H4 (cell line): ENCODE measurements at regions not wholly inside any gene's neighbourhood (a gene's known extent, or its start where the extent isn't known, plus 50 kb on each side); places are given as distances from the start of the nearest gene placed in this dataset.
"Not testable (repeated sequence)": the region's sequence is repeated elsewhere in the genome, so short reads cannot be mapped to it uniquely, and the experiment has no call there.

Experiments used
- DNase-seq: peaks from one replicate; pipeline ENCODE4 v3.0.0-alpha.2; 2015; ENCODE audit warnings: low spot score

GRCh38 chr20:20796766-20797440, 84.5 kb upstream of the RALGAPA2 start:
- DNase-seq, result no peak

- DNase-seq, result no peak
These were observed 83.3 kb upstream of the RALGAPA2 start for GRCh38 chr20:20795721-20796120.

DNA sequence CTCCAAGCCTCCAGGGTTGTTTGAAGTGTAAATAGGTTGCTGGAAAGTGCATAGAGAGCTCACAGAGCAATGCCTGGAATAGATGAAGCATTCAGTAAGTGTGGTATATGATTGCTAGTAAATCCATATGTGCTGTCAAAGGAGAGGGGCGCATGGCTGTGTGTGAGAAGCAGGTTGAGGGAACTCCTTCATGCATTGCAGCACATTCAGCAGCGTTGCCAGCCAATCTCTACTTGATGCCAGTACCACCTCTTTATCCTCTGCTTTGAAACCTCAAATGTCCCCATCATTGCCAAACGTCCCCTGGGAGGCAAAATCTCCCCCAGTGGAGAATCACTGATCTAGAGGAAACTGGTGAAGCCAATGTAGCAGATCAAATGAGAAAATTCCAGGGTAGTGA, 82.7 kb upstream of the RALGAPA2 start:
- DNase-seq, result no peak

GRCh38 chr20:20793591-20793990, 81.1 kb upstream of the RALGAPA2 start:
- DNase-seq, result no peak

- DNase-seq, result no peak
These were observed 79.5 kb upstream of the RALGAPA2 start for GRCh38 chr20:20791664-20792568.

DNA sequence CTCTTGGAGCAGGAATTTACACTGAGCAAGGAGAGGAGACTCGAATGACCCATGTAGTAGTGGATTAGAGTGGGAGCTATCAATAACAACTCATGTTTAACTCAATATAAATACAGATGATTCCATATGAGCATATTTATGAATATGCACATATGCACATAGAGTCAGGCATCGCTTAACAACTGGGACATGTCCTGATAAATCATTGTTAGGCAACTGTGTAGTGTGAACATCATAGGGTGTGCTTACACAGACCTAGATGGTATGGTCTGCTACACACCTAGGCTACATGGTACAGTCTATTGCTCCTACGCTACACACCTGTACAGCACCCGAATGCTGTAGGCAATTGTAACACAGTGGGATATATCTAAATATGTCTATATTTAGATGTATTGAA, 75.9 kb upstream of the RALGAPA2 start:
- DNase-seq, result no peak

GRCh38 chr20:20786428-20786827, 74.0 kb upstream of the RALGAPA2 start:
- DNase-seq, result no peak

DNA sequence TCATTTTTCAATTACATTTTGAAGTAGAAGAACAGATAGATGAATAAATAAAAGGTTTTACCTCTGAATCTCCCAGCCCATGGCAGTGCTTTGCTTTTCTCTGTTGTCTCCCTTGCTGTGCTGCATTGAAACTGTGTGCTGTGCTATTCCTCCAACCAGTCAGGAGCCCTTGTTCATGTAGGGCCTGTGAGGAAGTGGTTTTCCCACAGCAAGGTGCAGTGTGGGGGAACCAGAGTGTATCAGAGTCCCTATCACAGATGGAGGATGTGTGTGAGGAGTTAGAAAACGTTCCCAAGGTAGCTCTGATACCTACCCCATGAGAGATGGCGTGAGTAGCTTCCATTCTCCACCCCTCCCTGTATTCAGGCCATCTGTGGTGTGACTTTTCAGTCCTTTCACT, 72.8 kb upstream of the RALGAPA2 start:
- DNase-seq, result no peak

- DNase-seq, result not testable (repeated sequence)
These were observed 72.0 kb upstream of the RALGAPA2 start for GRCh38 chr20:20784450-20784849.

GRCh38 chr20:20783450-20783849, 71.0 kb upstream of the RALGAPA2 start:
- DNase-seq, result no peak

DNA sequence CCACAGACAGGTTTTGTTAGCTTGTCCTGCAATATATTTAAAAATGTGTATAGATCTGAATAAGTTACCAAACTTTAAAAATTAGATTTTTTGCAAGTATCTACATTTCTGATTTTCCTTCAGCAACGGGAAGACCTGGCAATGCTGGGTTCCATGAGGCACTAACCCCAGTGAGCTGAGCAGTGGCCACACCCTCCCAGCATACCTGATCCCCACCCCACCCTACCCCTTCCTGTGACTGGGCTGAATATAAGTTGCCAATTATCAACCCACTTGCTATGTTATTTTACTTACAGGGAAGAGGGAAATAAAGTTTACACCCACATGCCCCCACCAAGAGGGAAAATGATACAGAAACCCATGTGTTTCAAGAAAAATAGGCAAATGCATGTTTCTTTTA, 70.3 kb upstream of the RALGAPA2 start:
- no peak for DNase-seq

DNA sequence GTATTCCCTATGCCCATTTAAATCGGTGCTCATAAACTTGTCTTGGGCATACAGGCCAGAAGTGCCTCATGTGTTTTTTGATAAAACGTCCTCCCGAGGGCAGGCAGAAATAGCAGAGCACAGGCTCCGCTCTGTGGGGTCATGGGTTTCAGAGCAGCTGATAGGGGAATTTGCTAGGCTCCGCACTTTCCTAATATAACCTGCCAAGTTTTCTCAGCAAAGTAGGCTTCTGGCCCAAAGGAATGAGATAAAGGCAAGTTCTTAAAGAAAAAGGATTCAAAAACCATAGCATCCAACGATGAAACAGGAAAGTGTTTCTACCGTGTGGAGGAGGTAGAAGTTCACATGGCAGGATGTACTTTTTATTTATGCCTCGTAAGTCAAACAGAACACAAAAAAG, 69.8 kb upstream of the RALGAPA2 start:
- no peak for DNase-seq

GRCh38 chr20:20781029-20781428, 68.6 kb upstream of the RALGAPA2 start:
- DNase-seq, result no peak

DNA sequence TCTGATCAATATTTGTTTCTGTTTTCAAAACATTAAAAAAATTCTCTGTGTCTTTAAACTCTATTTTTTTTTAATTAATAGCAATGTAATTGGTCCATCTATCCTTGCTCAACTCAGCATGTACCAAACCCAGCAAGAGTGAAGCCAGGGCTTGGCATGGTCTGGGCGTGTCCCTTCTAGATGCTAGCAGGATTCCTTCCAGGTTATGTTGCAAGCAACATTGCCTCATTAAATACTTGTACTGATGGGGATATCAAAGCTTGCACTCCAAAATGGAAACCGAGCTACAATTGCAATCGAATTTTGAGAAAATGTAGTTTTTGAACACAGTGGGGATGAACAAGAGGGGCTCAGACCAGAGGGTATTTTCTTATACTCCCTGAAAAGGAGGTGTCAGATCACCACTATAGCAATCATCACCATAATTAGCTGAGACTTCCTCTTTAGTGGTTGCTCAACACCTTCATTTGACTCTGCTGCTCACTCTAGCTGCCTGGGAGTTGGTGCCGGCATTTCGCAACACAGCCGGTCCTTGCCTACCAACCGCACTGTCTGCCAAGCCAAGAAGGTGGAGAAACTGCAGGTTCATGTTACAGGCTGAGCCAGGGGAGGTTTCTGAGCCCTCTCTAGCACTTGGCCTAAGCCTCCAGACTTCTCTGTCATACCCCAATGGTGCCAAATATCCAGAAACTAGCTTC, 67.8 kb upstream of the RALGAPA2 start:
- DNase-seq, result peak; percentile 88

- no peak for DNase-seq
These were observed 66.2 kb upstream of the RALGAPA2 start for GRCh38 chr20:20778676-20779075.

DNA sequence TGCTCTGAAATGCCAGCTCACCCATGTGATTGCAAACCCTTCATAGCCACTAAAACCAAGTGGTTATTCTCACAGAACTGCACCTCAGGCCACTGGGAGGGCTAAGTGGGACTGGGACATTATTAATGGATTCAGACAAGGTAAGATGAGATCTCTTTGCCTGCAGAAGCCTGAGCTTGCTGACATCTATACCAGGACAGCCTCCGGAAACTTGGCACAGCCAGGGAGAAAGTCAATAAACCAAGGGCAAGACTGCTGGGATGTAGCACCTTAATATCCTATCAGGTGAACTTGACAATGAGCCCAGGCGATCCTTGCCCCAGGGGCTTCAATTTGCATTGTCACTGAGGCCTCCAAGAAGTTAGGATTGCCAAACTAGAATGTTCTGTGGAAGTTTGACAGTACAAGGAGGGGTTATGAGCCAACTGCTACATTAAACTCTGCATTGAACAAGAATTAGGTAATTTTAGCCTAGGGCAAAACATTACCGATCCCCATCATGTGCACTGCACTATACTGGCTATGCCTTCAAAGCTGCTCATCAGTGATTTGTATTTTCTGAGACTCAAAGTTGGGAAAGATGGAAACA, 60.1 kb upstream of the RALGAPA2 start:
- no peak for DNase-seq

DNA sequence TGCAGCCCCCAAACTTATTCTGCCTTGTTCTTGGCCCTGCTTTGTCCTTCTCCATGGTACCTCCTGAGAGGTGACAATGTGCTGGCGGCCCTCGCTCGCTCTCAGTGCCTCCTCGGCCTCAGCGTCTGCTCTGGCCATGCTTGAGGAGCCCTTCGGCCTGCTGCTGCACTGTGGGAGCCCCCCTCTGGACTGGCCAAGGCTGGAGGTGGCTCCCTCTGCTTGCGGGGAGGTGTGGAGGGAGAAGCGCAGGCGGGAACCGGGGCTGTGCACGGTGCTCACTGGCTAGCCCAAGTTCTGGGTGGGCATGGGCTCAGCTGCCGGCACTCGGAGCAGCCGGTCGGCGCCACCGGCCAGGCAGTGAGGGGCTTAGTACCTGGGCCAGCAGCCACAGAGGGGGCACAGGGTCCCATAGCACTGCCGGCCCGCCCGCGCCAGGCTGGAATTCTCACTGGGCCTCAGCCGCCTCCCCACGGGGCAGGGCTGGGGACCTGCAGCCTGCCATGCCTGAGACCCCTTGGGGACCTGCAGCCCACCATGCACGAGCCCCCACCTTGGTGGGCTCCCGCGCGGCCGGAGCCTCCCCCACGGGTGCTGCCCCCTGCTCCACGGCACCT, 55.9 kb upstream of the RALGAPA2 start:
- no peak for DNase-seq

DNA sequence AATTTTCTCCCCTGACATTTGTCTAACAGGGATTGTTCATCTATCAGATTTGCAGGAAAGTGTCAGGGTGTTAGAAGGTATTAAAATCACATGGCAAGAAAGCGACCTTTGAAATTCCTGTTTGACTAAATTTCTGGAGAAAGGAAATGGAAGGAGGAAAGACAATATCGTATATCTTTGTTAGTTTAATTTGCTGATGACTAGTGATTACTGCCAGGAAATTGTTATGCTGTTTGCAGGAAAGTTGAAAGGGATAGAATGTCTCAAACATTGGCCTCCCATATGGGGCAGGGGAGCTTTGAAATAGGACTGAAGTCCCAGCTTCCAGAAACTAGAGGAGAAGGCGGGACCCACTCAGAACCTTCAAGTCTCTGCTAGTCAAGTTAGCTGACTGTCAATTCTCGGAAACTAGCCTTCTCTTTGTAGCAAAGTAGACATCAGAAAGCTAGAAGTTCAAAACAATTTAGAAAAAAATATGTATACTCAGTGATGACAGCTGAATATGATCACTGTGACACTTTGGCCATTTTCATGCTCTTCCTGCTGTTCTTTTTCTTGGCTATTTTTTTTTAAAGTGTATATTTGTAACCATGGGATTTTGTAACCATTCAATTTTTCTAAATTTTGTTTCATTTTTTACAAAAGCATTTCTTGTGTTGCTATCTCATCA, 53.4 kb upstream of the RALGAPA2 start:
- DNase-seq, result no peak

DNA sequence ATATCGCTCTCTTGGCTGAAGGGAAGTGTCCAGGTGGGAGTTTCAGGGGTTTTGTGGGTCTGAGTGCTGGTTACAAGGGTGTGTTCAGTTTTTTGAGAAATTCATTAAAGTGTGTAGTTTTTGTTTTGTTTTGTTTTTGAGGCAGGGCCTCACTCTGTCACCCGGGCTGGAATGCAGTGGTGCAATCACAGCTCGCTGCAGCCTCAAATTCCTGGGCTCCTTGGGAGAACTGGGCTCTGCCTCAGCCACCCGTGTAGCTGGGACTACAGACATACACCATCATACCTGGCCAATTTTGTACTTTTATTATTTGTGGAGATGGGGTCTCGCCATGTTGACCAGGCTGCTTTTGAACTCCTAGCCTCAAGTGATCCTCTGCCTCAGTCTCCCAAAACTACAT, 51.2 kb upstream of the RALGAPA2 start:
- no peak for DNase-seq
